ENCODE measurements at regions not wholly inside any gene's neighbourhood (a gene's known extent, or its start where the extent isn't known, plus 50 kb on each side); places are given as distances from the start of the nearest gene placed in this dataset.

DNA sequence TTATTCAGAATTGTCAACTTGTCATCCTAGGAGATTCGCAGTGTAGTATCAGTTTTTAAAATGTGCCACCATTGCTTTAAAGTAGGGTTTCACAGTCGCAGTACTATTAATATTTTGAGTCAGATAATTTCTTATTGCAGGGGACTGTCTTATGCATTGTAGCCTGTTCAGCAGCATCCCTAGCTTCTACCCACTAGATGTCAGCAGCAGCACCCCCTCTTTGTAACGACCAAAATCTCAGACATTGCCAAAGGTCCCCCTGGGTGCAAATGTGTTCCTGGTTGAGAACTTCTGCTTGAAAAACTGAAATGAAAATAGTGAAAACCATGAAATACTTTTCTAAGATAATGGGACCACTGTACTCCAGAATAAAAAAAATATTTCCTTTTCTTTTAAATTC, 474.8 kb downstream of the CNTN3 start:
- TF ChIP-seq, protein P1, sequence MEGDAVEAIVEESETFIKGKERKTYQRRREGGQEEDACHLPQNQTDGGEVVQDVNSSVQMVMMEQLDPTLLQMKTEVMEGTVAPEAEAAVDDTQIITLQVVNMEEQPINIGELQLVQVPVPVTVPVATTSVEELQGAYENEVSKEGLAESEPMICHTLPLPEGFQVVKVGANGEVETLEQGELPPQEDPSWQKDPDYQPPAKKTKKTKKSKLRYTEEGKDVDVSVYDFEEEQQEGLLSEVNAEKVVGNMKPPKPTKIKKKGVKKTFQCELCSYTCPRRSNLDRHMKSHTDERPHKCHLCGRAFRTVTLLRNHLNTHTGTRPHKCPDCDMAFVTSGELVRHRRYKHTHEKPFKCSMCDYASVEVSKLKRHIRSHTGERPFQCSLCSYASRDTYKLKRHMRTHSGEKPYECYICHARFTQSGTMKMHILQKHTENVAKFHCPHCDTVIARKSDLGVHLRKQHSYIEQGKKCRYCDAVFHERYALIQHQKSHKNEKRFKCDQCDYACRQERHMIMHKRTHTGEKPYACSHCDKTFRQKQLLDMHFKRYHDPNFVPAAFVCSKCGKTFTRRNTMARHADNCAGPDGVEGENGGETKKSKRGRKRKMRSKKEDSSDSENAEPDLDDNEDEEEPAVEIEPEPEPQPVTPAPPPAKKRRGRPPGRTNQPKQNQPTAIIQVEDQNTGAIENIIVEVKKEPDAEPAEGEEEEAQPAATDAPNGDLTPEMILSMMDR (IDR thresholded peaks at IDR 0.05 in 8 of 11, conservative IDR thresholded peaks at IDR 0.05 in 3 of 11) = no peak
- TF ChIP-seq POLR2A (IDR thresholded peaks at IDR 0.05) = no peak
